HCEC 1CT (cell line): ENCODE measurements at regions not wholly inside any gene's neighbourhood (a gene's known extent, or its start where the extent isn't known, plus 50 kb on each side); places are given as distances from the start of the nearest gene placed in this dataset.
A peak's percentile ranks its signal among the peaks of the same experiment; 100 is the strongest.
"Not testable (repeated sequence)": the region's sequence is repeated elsewhere in the genome, so short reads cannot be mapped to it uniquely, and the experiment has no call there.

Source experiments
- DNase-seq: peaks from one replicate; pipeline ENCODE4 v3.0.0-alpha.2; 2017

GRCh38 chr2:17251171-17251570, 267.1 kb downstream of the RAD51AP2 start:
- DNase-seq = no peak

GRCh38 chr2:17249249-17249648, 269.0 kb downstream of the RAD51AP2 start:
- DNase-seq = no peak

GRCh38 chr2:17245906-17246305, 272.3 kb downstream of the RAD51AP2 start:
- peak; percentile 18 for DNase-seq

- no peak for DNase-seq
These were observed 275.3 kb downstream of the RAD51AP2 start for GRCh38 chr2:17242813-17243485.

GRCh38 chr2:17239550-17239949, 278.7 kb downstream of the RAD51AP2 start:
- no peak for DNase-seq

GRCh38 chr2:17235167-17235566, 283.1 kb downstream of the RAD51AP2 start:
- DNase-seq = no peak

GRCh38 chr2:17232776-17233556, 285.3 kb downstream of the RAD51AP2 start:
- DNase-seq = no peak

GRCh38 chr2:17231394-17231965, 286.8 kb downstream of the RAD51AP2 start:
- DNase-seq = no peak

- DNase-seq = no peak
These were observed 288.8 kb downstream of the RAD51AP2 start for GRCh38 chr2:17229414-17229813.

GRCh38 chr2:17228461-17228860, 289.8 kb downstream of the RAD51AP2 start:
- no peak for DNase-seq

- DNase-seq = no peak
These were observed 290.4 kb downstream of the RAD51AP2 start for GRCh38 chr2:17227856-17228255.

- no peak for DNase-seq
These were observed 291.2 kb downstream of the RAD51AP2 start for GRCh38 chr2:17226941-17227490.

- no peak for DNase-seq
These were observed 295.0 kb downstream of the RAD51AP2 start for GRCh38 chr2:17223211-17223610.

GRCh38 chr2:17208511-17208910, 309.7 kb downstream of the RAD51AP2 start:
- peak; percentile 30 for DNase-seq

GRCh38 chr2:17206771-17207170, 311.5 kb downstream of the RAD51AP2 start:
- DNase-seq = no peak

- not testable (repeated sequence) for DNase-seq
These were observed 314.0 kb downstream of the RAD51AP2 start for GRCh38 chr2:17204214-17204613.

- DNase-seq = not testable (repeated sequence)
These were observed 315.6 kb downstream of the RAD51AP2 start for GRCh38 chr2:17202628-17203027.

GRCh38 chr2:17199741-17200140, 318.5 kb downstream of the RAD51AP2 start:
- DNase-seq = no peak

GRCh38 chr2:17196380-17196779, 321.9 kb downstream of the RAD51AP2 start:
- no peak for DNase-seq

- DNase-seq = no peak
These were observed 323.2 kb downstream of the RAD51AP2 start for GRCh38 chr2:17195016-17195415.

GRCh38 chr2:17194083-17194482, 324.2 kb downstream of the RAD51AP2 start:
- DNase-seq = no peak

- not testable (repeated sequence) for DNase-seq
These were observed 324.8 kb downstream of the RAD51AP2 start for GRCh38 chr2:17193433-17193890.

- DNase-seq = no peak
These were observed 327.0 kb downstream of the RAD51AP2 start for GRCh38 chr2:17191223-17191622.

- DNase-seq = no peak
These were observed 327.7 kb downstream of the RAD51AP2 start for GRCh38 chr2:17190527-17190926.
